Neural cell (in vitro differentiated cells): ENCODE measurements at regions not wholly inside any gene's neighbourhood (a gene's known extent, or its start where the extent isn't known, plus 50 kb on each side); places are given as distances from the start of the nearest gene placed in this dataset.

Source experiments
- CTCF ChIP-seq: fragments of 450-650 bp; IDR thresholded peaks from 2 replicates; pipeline ENCODE4 v1.5.1; 2014; ENCODE audit warnings: antibody characterized with exemption, mild to moderate bottlenecking, moderate library complexity; ENCODE audit not compliant: poor library complexity, severe bottlenecking
- EP300 ChIP-seq: fragments of 450-650 bp; conservative IDR thresholded peaks from 2 replicates; pipeline ENCODE4 v1.6.1; 2014; ENCODE audit warnings: antibody characterized with exemption, mild to moderate bottlenecking, moderate library complexity; ENCODE audit not compliant: poor library complexity, severe bottlenecking
- EZH2 ChIP-seq: fragments of 200-600, 300-800 bp; shearing (Covaris generic), sonication (generic); IDR thresholded peaks from 2 replicates; pipeline ENCODE4 v1.6.1; 2014; ENCODE audit warnings: antibody characterized with exemption, low read length, borderline replicate concordance, mild to moderate bottlenecking; ENCODE audit not compliant: insufficient read depth, poor library complexity, severe bottlenecking
- MXI1 ChIP-seq: fragments of 450-650 bp; conservative IDR thresholded peaks from 2 replicates; pipeline ENCODE4 v1.6.1; 2014; ENCODE audit warnings: antibody characterized with exemption, mild to moderate bottlenecking; ENCODE audit not compliant: poor library complexity, severe bottlenecking
- POLR2AphosphoS5 ChIP-seq: IDR thresholded peaks from 2 replicates; pipeline ENCODE4 v1.6.1; 2012
- RAD21 ChIP-seq: fragments of 450-650 bp; conservative IDR thresholded peaks from 2 replicates; pipeline ENCODE4 v1.6.1; 2014; ENCODE audit warnings: antibody characterized with exemption, mild to moderate bottlenecking, moderate library complexity
- REST ChIP-seq: IDR thresholded peaks from 2 replicates; pipeline ENCODE4 v1.6.1; 2012; ENCODE audit warnings: borderline replicate concordance
- SMC3 ChIP-seq: fragments of 450-650 bp; conservative IDR thresholded peaks from 2 replicates; pipeline ENCODE4 v1.6.1; 2014; ENCODE audit warnings: antibody characterized with exemption, mild to moderate bottlenecking, moderate library complexity; ENCODE audit not compliant: poor library complexity
- TAF1 ChIP-seq: IDR thresholded peaks from 2 replicates; pipeline ENCODE4 v1.6.1; 2012; ENCODE audit warnings: low read depth

- TF ChIP-seq CTCF (no peak), EP300 (no peak), RAD21 (no peak), POLR2AphosphoS5 (no peak), EZH2 (no peak), TAF1 (no peak), SMC3 (no peak), REST (no peak), MXI1 (no peak)
Observed at GRCh38 chr16:6562986-6563385, 769.7 kb upstream of the RBFOX1 start.
